HG02678 (cell line): ENCODE measurements at regions not wholly inside any gene's neighbourhood (a gene's known extent, or its start where the extent isn't known, plus 50 kb on each side); places are given as distances from the start of the nearest gene placed in this dataset.

Experiments used
- ATAC-seq: cut with Tn5 transposase; IDR thresholded peaks from one replicate; pipeline ENCODE4 v1.9.1; 2021; ENCODE audit warnings: mild to moderate bottlenecking, moderate library complexity; ENCODE audit not compliant: unreplicated experiment

- no peak for ATAC-seq
Measured at GRCh38 chr4:135344492-135344891, 1142.9 kb upstream of the PABPC4L start.

GRCh38 chr4:135338181-135338580, 1136.6 kb upstream of the PABPC4L start:
- ATAC-seq = no peak

- no peak for ATAC-seq
Measured at GRCh38 chr4:135325264-135325663, 1123.7 kb upstream of the PABPC4L start.

DNA sequence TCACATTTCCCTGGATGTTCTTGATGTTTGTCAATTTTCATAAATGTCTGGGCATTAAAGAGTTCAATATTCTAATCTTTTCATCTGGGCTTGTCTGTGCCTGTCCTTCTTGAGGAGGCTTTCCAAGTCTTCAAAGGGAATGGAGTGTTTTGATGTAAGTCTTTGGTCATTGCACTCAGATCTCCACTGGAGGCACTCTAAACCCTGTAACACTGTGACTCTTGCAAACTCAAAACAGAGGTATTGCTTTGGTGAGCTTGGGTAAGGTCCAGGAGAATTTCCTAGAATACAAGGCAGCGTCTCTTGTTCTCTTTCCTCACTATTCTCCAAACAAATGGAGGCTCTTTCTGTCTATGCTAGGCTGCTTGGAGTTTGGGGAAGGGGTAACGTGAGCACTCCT, 1118.1 kb upstream of the PABPC4L start:
- no peak for ATAC-seq

DNA sequence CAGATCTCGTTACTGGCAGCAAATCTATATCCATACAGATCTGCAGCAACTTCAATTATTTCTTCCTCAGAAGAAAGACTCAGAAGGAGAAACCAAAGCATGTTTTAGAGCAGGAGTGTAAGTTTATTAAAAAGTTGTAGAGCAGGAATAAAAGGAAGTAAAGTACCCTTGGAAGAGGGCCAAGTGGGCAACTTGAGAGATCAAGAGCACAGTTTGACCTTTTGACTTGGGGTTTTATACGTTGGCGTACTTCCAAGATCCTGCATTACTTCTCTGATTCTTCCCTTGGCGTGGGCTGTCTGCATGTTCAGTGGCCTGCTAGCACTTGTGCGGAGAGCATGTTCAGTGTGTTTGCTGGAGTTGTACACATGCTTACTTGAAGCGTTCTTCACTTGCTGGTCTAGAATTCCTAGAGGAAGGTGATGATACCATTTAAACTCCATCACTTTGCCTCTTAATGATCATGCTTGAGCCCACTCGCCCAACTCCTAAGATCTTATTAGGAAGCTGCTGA, 1114.7 kb upstream of the PABPC4L start:
- no peak for ATAC-seq

- ATAC-seq = no peak
Measured at GRCh38 chr4:135290136-135290535, 1088.5 kb upstream of the PABPC4L start.

- no peak for ATAC-seq
Measured at GRCh38 chr4:135283934-135284333, 1082.3 kb upstream of the PABPC4L start.

DNA sequence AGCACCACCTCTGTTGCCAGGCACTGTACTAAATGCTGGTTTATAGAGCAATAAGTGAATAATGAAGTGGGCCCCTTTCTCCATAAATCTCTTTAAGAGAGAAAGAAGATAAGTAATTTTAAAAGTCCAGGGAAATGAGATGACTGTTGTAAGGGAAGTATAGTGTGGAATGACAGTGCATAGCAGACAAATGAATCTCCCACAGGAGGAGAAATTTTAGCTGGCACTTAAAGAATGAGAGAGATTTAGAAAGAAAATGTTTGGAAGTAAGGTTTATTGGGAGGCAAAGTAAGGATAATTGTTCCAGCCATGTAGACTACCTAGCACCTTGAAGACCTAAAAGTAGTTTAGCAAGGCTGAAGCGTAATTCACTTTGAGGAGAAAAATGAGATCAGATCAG, 1081.1 kb upstream of the PABPC4L start:
- no peak for ATAC-seq

- no peak for ATAC-seq
Measured at GRCh38 chr4:135281230-135281629, 1079.6 kb upstream of the PABPC4L start.

DNA sequence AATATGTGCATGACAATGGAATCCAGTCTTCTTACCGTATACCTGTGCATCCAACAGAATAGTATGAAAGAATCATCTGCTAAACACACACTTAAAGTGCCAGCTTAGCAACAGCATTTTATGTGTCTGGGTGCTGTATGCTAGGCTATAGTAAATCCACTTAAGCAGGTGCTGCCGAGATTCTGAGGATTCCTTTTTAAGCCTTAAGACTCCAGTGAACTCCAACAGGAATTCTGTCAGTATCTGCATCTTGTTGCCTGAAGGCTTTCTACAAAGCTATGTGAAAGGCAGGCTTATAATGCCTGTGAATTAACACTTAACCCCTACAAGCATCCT, 1076.4 kb upstream of the PABPC4L start:
- ATAC-seq = no peak

GRCh38 chr4:135277068-135277979, 1075.7 kb upstream of the PABPC4L start:
- no peak for ATAC-seq

DNA sequence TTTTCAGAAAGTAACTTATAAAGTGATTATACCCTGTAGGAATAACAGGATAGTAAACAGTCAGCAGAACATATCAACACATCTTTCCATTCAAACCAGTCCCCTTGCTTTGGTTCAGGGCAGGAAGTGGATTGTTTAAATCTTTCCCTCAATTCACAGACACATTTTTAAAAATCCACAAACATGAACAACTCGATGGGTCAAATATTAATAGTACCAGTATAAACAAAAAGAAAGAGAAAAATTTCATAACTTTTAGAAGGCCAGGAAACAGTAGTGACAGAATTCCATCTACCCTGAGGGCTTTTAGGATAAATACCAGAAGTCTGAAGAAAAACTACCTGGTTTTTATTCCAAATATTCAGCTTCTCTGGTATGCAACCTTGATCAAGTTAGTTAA, 1072.8 kb upstream of the PABPC4L start:
- no peak for ATAC-seq

- ATAC-seq = peak; percentile 73
Measured at GRCh38 chr4:135269125-135269890, 1067.7 kb upstream of the PABPC4L start.

GRCh38 chr4:135268369-135268768, 1066.8 kb upstream of the PABPC4L start:
- no peak for ATAC-seq

DNA sequence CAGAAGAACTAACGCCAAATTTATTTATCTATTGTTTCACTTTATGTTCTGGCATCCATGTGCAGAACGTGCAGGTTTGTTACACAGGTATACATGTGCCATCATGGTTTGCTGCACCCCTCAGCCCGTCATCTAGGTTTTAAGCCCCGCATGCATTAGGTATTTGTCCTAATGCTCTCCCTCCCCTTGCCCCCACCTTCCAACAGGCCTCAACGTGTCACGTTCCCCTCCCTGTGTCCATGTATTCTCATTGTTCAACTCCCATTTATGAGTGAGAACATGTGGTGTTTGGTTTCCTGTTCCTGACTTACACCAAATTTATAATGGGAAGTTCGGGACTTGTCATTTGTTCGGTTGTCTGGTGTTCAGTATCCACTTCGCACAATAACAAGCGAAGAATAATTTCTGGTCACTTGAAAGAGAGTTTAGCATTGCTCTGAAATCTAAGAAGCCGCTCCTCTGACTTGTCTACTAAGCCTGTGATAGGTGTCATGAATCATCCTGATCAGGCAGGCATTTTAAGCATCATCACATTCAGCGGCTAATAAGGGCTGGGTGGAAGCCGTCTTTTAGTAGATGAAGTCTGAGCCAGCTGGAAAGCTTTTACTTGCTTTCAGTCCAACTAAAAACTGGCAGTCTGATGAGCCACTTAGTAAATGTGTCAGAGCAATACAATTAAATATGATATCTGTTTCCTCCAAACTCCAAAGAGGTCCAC, 1065.7 kb upstream of the PABPC4L start:
- ATAC-seq = no peak

GRCh38 chr4:135256111-135256510, 1054.5 kb upstream of the PABPC4L start:
- no peak for ATAC-seq

DNA sequence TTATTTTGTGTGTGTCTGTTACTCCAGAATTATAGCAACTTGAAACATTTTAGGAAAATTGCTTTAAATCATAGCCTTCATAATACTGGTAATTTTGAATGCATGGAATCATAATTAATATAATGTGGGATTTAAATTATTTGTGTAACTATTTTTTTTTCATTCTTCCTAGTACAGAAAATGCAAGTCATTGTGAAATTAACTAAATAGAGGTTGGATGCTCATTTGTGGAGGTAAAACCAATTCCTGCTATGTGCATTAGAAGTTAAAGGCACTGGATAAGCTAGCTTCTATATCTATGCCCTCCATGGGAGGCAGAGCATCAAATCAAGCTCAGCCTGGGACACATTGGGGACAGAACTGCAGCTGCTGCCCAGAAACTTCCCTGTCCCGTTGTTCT, 1048.5 kb upstream of the PABPC4L start:
- no peak for ATAC-seq

GRCh38 chr4:135249024-135249423, 1047.4 kb upstream of the PABPC4L start:
- no peak for ATAC-seq

GRCh38 chr4:135244696-135245095, 1043.1 kb upstream of the PABPC4L start:
- ATAC-seq = no peak

- ATAC-seq = no peak
Measured at GRCh38 chr4:135244056-135244455, 1042.5 kb upstream of the PABPC4L start.

DNA sequence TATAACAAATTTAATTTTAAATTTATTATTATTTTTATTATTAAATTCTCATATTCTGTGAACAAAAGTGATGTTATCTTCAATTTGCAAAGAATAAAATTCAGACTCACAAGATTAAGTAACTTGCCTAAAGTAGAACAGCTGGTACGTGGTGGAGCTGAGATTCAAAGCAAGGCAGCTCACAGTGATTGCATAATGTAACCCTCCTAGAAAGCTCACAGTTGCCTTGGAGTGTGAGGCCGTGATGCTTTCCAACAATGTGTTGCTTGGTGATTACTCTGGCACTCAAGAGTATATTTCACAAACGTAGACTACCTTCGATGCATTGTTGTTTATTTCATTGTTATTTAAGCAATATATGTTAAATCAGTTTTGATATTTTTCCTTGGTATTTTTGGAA, 1039.2 kb upstream of the PABPC4L start:
- ATAC-seq = no peak
